ENCODE measurements at regions not wholly inside any gene's neighbourhood (a gene's known extent, or its start where the extent isn't known, plus 50 kb on each side); places are given as distances from the start of the nearest gene placed in this dataset.

- WGBS, 3 donors: 91 to 94% (median 94%) methylated on average over 2 of the region's 2 CpGs
- FAIRE-seq (no peak), DNase-seq (no peak)
- H3K4me1 ChIP-seq (ENCODE audit: control insufficient read depth in 3 of 3, insufficient read depth in 2 of 3, low read depth in 1 of 3, low read length in 2 of 3): no peaks in the 10 kb centered on the region
- H3K27ac ChIP-seq (ENCODE audit: low read depth in 1 of 3, low read length in 2 of 3): no peak overlapping the region
- H3K9me3 ChIP-seq (ENCODE audit: control insufficient read depth in 2 of 2, insufficient read depth in 1 of 2, low read depth in 1 of 2, low read length in 1 of 2): no peaks in the 10 kb centered on the region
- H3K4me3 ChIP-seq (ENCODE audit: low read depth in 1 of 3, low read length in 3 of 3): no peak overlapping the region
- peaks cover 0 to 6% (median 0%) of the 10 kb centered on the region in 3 donors for H3K27me3 ChIP-seq (ENCODE audit: control insufficient read depth in 3 of 3, insufficient read depth in 3 of 3, low read length in 3 of 3)
- no peaks in the 10 kb centered on the region for H3K36me3 ChIP-seq (ENCODE audit: control insufficient read depth in 3 of 3, insufficient read depth in 2 of 3, low read depth in 1 of 3, low read length in 3 of 3)
Measured at GRCh38 chr10:123378302-123378701, 224.1 kb downstream of the BUB3 start.

- DNase-seq (no peak), FAIRE-seq (no peak)
- WGBS, 3 donors: 29 to 50% (median 44%) methylated on average over 5 of the region's 5 CpGs
- Histone ChIP-seq H3K27me3 (ENCODE audit: control insufficient read depth in 3 of 3, insufficient read depth in 3 of 3, low read length in 3 of 3) (peaks cover 0 to 6% (median 0%) of the 10 kb centered on the region in 3 donors), H3K9me3 (ENCODE audit: control insufficient read depth in 2 of 2, insufficient read depth in 1 of 2, low read depth in 1 of 2, low read length in 1 of 2) (no peaks in the 10 kb centered on the region), H3K36me3 (ENCODE audit: control insufficient read depth in 3 of 3, insufficient read depth in 2 of 3, low read depth in 1 of 3, low read length in 3 of 3) (no peaks in the 10 kb centered on the region), H3K4me1 (ENCODE audit: control insufficient read depth in 3 of 3, insufficient read depth in 2 of 3, low read depth in 1 of 3, low read length in 2 of 3) (no peaks in the 10 kb centered on the region), H3K27ac (ENCODE audit: low read depth in 1 of 3, low read length in 2 of 3) (no peak overlapping the region), H3K4me3 (ENCODE audit: low read depth in 1 of 3, low read length in 3 of 3) (no peak overlapping the region)
Measured at GRCh38 chr10:123379156-123379555, 225.0 kb downstream of the BUB3 start.

DNA sequence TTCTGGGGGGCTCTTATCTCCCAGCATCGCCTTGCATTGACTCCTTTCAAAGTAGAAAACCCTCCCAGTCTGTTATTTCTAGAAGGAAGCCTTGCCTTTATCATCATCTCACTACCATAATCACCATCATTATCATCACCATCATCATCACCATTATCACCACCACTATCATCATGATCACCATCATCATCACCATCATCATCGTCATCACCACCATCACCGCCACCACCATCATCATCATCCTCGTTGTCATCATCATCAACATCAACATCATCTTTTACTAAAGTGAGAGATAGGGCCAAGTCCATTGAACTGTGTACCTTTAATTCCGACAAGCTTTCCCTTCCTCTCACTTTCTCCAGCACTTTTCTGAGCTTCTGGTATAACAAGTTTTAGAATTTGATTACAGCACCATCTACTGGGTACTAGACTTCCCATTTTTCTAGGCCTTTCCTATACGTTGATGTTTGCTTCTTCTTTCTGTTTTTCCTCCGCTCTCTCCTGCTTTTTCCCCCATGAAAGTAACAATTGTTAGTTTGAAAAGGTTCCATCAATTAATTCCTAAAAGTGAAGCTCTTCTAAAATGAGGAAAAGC, 226.4 kb downstream of the BUB3 start:
- peaks cover 0 to 2% of the 10 kb centered on the region in 2 donors for H3K9me3 ChIP-seq (ENCODE audit: control insufficient read depth in 2 of 2, insufficient read depth in 1 of 2, low read depth in 1 of 2, low read length in 1 of 2)
- 59 to 68% (median 64%) methylated on average over 7 of the region's 7 CpGs for WGBS, 3 donors
- H3K27me3 ChIP-seq (ENCODE audit: control insufficient read depth in 3 of 3, insufficient read depth in 3 of 3, low read length in 3 of 3): peaks cover 0 to 4% (median 0%) of the 10 kb centered on the region in 3 donors
- H3K27ac ChIP-seq (ENCODE audit: low read depth in 1 of 3, low read length in 2 of 3): no peak overlapping the region
- no peak for FAIRE-seq
- no peak overlapping the region for H3K4me3 ChIP-seq (ENCODE audit: low read depth in 1 of 3, low read length in 3 of 3)
- DNase-seq: peak in 1 of 2 donors; percentile 11
- H3K4me1 ChIP-seq (ENCODE audit: control insufficient read depth in 3 of 3, insufficient read depth in 2 of 3, low read depth in 1 of 3, low read length in 2 of 3): no peaks in the 10 kb centered on the region
- no peaks in the 10 kb centered on the region for H3K36me3 ChIP-seq (ENCODE audit: control insufficient read depth in 3 of 3, insufficient read depth in 2 of 3, low read depth in 1 of 3, low read length in 3 of 3)

DNA sequence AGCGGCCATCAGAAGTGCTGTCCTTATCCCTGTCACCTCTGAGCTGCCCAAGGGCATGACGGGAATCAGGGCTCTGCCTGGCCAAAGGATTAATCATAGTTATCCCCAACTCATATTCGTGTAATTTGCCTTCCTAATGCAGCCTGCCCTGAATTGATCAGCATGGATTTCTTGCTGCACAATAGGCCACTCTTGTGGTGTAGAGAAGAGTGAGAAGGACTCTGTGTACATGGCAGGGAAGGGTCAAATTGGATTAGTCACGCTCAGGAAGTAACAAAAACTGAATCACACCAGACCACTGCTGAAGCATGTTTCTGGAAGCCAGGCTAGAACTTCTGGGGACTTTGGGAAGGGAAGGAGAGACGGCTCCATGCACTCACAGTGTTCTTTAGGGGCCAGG, 227.0 kb downstream of the BUB3 start:
- FAIRE-seq: no peak
- H3K36me3 ChIP-seq (ENCODE audit: control insufficient read depth in 3 of 3, insufficient read depth in 2 of 3, low read depth in 1 of 3, low read length in 3 of 3): no peaks in the 10 kb centered on the region
- H3K27me3 ChIP-seq (ENCODE audit: control insufficient read depth in 3 of 3, insufficient read depth in 3 of 3, low read length in 3 of 3): peaks cover 0 to 4% (median 0%) of the 10 kb centered on the region in 3 donors
- H3K4me1 ChIP-seq (ENCODE audit: control insufficient read depth in 3 of 3, insufficient read depth in 2 of 3, low read depth in 1 of 3, low read length in 2 of 3): no peaks in the 10 kb centered on the region
- H3K9me3 ChIP-seq (ENCODE audit: control insufficient read depth in 2 of 2, insufficient read depth in 1 of 2, low read depth in 1 of 2, low read length in 1 of 2): peaks cover 0 to 3% of the 10 kb centered on the region in 2 donors
- WGBS, 3 donors: 57 to 75% (median 66%) methylated on average over 5 of the region's 5 CpGs
- no peak for DNase-seq
- no peak overlapping the region for H3K4me3 ChIP-seq (ENCODE audit: low read depth in 1 of 3, low read length in 3 of 3)
- no peak overlapping the region for H3K27ac ChIP-seq (ENCODE audit: low read depth in 1 of 3, low read length in 2 of 3)

DNA sequence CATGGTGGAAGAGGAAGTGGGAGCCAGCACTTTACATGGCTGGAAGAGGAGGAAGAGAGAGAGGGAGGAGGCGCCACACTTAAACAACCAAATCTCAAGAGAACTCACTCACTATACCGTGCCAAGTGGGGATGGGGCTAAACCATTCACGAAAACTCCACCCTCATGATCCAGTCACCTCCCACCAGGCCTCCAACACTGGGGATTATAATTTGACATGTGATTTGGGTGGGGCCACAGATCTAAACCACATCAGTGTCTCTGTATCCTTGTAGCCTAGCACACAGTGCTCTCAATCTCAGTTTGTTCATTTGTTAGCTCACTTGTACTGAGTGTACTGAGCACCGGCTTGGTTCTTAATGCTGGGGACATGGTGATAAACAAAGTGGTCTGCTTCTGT, 228.3 kb downstream of the BUB3 start:
- peaks cover 0 to 3% of the 10 kb centered on the region in 2 donors for H3K9me3 ChIP-seq (ENCODE audit: control insufficient read depth in 2 of 2, insufficient read depth in 1 of 2, low read depth in 1 of 2, low read length in 1 of 2)
- no peak for FAIRE-seq
- no peak overlapping the region for H3K4me3 ChIP-seq (ENCODE audit: low read depth in 1 of 3, low read length in 3 of 3)
- WGBS, 3 donors: 80 to 91% (median 84%) methylated on average over 4 of the region's 4 CpGs
- H3K27ac ChIP-seq (ENCODE audit: low read depth in 1 of 3, low read length in 2 of 3): no peak overlapping the region
- H3K4me1 ChIP-seq (ENCODE audit: control insufficient read depth in 3 of 3, insufficient read depth in 2 of 3, low read depth in 1 of 3, low read length in 2 of 3): no peaks in the 10 kb centered on the region
- peaks cover 0 to 4% (median 0%) of the 10 kb centered on the region in 3 donors for H3K27me3 ChIP-seq (ENCODE audit: control insufficient read depth in 3 of 3, insufficient read depth in 3 of 3, low read length in 3 of 3)
- no peak for DNase-seq
- H3K36me3 ChIP-seq (ENCODE audit: control insufficient read depth in 3 of 3, insufficient read depth in 2 of 3, low read depth in 1 of 3, low read length in 3 of 3): no peaks in the 10 kb centered on the region

GRCh38 chr10:123385508-123386080, 231.4 kb downstream of the BUB3 start:
- H3K27ac ChIP-seq (ENCODE audit: low read depth in 1 of 3, low read length in 2 of 3): no peak overlapping the region
- H3K9me3 ChIP-seq (ENCODE audit: control insufficient read depth in 2 of 2, insufficient read depth in 1 of 2, low read depth in 1 of 2, low read length in 1 of 2): peaks cover 0 to 3% of the 10 kb centered on the region in 2 donors
- H3K27me3 ChIP-seq (ENCODE audit: control insufficient read depth in 3 of 3, insufficient read depth in 3 of 3, low read length in 3 of 3): no peaks in the 10 kb centered on the region
- DNase-seq: no peak
- no peak overlapping the region for H3K4me3 ChIP-seq (ENCODE audit: low read depth in 1 of 3, low read length in 3 of 3)
- WGBS, 3 donors: 79 to 85% (median 83%) methylated on average over 2 of the region's 2 CpGs
- no peak for FAIRE-seq
- H3K4me1 ChIP-seq (ENCODE audit: control insufficient read depth in 3 of 3, insufficient read depth in 2 of 3, low read depth in 1 of 3, low read length in 2 of 3): no peaks in the 10 kb centered on the region
- no peaks in the 10 kb centered on the region for H3K36me3 ChIP-seq (ENCODE audit: control insufficient read depth in 3 of 3, insufficient read depth in 2 of 3, low read depth in 1 of 3, low read length in 3 of 3)

GRCh38 chr10:123389520-123389919, 235.3 kb downstream of the BUB3 start:
- Histone ChIP-seq H3K9me3 (ENCODE audit: control insufficient read depth in 2 of 2, insufficient read depth in 1 of 2, low read depth in 1 of 2, low read length in 1 of 2) (peaks cover 0 to 3% of the 10 kb centered on the region in 2 donors), H3K36me3 (ENCODE audit: control insufficient read depth in 3 of 3, insufficient read depth in 2 of 3, low read depth in 1 of 3, low read length in 3 of 3) (no peaks in the 10 kb centered on the region), H3K27me3 (ENCODE audit: control insufficient read depth in 3 of 3, insufficient read depth in 3 of 3, low read length in 3 of 3) (no peaks in the 10 kb centered on the region), H3K4me3 (ENCODE audit: low read depth in 1 of 3, low read length in 3 of 3) (no peak overlapping the region), H3K27ac (ENCODE audit: low read depth in 1 of 3, low read length in 2 of 3) (no peak overlapping the region), H3K4me1 (ENCODE audit: control insufficient read depth in 3 of 3, insufficient read depth in 2 of 3, low read depth in 1 of 3, low read length in 2 of 3) (no peaks in the 10 kb centered on the region)
- DNase-seq: no peak
- WGBS, 3 donors: 68 to 79% (median 73%) methylated on average over 2 of the region's 2 CpGs
- no peak for FAIRE-seq

GRCh38 chr10:123390332-123390731, 236.1 kb downstream of the BUB3 start:
- Histone ChIP-seq H3K4me1 (ENCODE audit: control insufficient read depth in 3 of 3, insufficient read depth in 2 of 3, low read depth in 1 of 3, low read length in 2 of 3) (no peaks in the 10 kb centered on the region), H3K36me3 (ENCODE audit: control insufficient read depth in 3 of 3, insufficient read depth in 2 of 3, low read depth in 1 of 3, low read length in 3 of 3) (no peaks in the 10 kb centered on the region), H3K27me3 (ENCODE audit: control insufficient read depth in 3 of 3, insufficient read depth in 3 of 3, low read length in 3 of 3) (no peaks in the 10 kb centered on the region), H3K9me3 (ENCODE audit: control insufficient read depth in 2 of 2, insufficient read depth in 1 of 2, low read depth in 1 of 2, low read length in 1 of 2) (peaks cover 0 to 7% of the 10 kb centered on the region in 2 donors), H3K4me3 (ENCODE audit: low read depth in 1 of 3, low read length in 3 of 3) (no peak overlapping the region), H3K27ac (ENCODE audit: low read depth in 1 of 3, low read length in 2 of 3) (no peak overlapping the region)
- FAIRE-seq: no peak
- 68 to 79% (median 72%) methylated on average over 4 of the region's 4 CpGs for WGBS, 3 donors
- DNase-seq: no peak

GRCh38 chr10:123390874-123391273, 236.7 kb downstream of the BUB3 start:
- H3K4me1 ChIP-seq (ENCODE audit: control insufficient read depth in 3 of 3, insufficient read depth in 2 of 3, low read depth in 1 of 3, low read length in 2 of 3): no peaks in the 10 kb centered on the region
- 63 to 81% (median 69%) methylated on average over 9 of the region's 9 CpGs for WGBS, 3 donors
- no peak overlapping the region for H3K27ac ChIP-seq (ENCODE audit: low read depth in 1 of 3, low read length in 2 of 3)
- FAIRE-seq (no peak), DNase-seq (no peak)
- H3K27me3 ChIP-seq (ENCODE audit: control insufficient read depth in 3 of 3, insufficient read depth in 3 of 3, low read length in 3 of 3): no peaks in the 10 kb centered on the region
- H3K36me3 ChIP-seq (ENCODE audit: control insufficient read depth in 3 of 3, insufficient read depth in 2 of 3, low read depth in 1 of 3, low read length in 3 of 3): no peaks in the 10 kb centered on the region
- H3K4me3 ChIP-seq (ENCODE audit: low read depth in 1 of 3, low read length in 3 of 3): no peak overlapping the region
- H3K9me3 ChIP-seq (ENCODE audit: control insufficient read depth in 2 of 2, insufficient read depth in 1 of 2, low read depth in 1 of 2, low read length in 1 of 2): peaks cover 0 to 8% of the 10 kb centered on the region in 2 donors

Measured in small intestine (tissue), 7 donors.